Subcutaneous abdominal adipose tissue (tissue), 5 donors: ENCODE measurements at regions not wholly inside any gene's neighbourhood (a gene's known extent, or its start where the extent isn't known, plus 50 kb on each side); places are given as distances from the start of the nearest gene placed in this dataset.
"Not testable (repeated sequence)": the region's sequence is repeated elsewhere in the genome, so short reads cannot be mapped to it uniquely, and the experiment has no call there.

Source experiments
- H3K27ac ChIP-seq: one replicate; pipeline ENCODE4 v1.7.0; 2013; ENCODE audit warnings: low read depth, mild to moderate bottlenecking, inconsistent platforms, low read length, moderate library complexity
- H3K27me3 ChIP-seq, 5 donors: one replicate each; pipeline ENCODE4 v1.7.0; 2013; ENCODE audit warnings: low read length in 5 of 5, inconsistent platforms in 1 of 5; ENCODE audit not compliant: control insufficient read depth in 5 of 5, insufficient read depth in 4 of 5
- H3K36me3 ChIP-seq, 5 donors: one replicate each; pipeline ENCODE4 v1.7.0; 2013; ENCODE audit warnings: low read length in 5 of 5; ENCODE audit not compliant: control insufficient read depth in 5 of 5, insufficient read depth in 5 of 5
- H3K4me1 ChIP-seq, 5 donors: one replicate each; pipeline ENCODE4 v1.7.0; 2013; ENCODE audit warnings: low read length in 5 of 5, mild to moderate bottlenecking in 3 of 5, moderate library complexity in 1 of 5; ENCODE audit not compliant: control insufficient read depth in 5 of 5, insufficient read depth in 5 of 5
- H3K4me3 ChIP-seq, 5 donors: one replicate each; pipeline ENCODE4 v1.7.0; 2013; ENCODE audit warnings: low read length in 5 of 5, low read depth in 1 of 5
- H3K9ac ChIP-seq, 5 donors: one replicate each; pipeline ENCODE4 v1.7.0; 2013; ENCODE audit warnings: low read length in 5 of 5, mild to moderate bottlenecking in 4 of 5, moderate library complexity in 3 of 5
- H3K9me3 ChIP-seq, 5 donors: one replicate each; pipeline ENCODE4 v1.7.0; 2013; ENCODE audit warnings: low read length in 5 of 5; ENCODE audit not compliant: control insufficient read depth in 5 of 5
- donor health status: healthy.
- donor health status: healthy.
- donor health status: healthy.
- donor health status: healthy.
- donor health status: healthy.

DNA sequence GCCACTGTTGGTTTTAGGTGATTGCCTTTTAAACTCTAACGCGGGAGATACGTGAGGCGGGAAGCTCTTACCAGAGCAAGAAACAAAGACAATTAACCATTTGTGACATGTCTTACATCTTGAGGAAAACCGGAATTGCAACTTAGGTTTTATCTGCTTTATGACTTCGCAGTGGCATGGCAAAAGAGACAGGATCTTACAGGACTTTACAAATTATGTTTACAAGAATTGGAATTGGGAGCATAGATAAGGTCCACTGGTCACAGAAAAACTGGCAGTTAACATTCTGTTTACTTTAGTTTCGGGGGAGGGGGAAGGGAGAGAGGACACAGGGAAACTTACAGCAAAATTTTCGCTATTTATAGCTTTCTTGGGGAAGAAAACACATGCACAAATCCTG lies 1119.6 kb downstream of the ZPLD1 start:
- no peaks in the 10 kb centered on the region for H3K27me3 ChIP-seq
- H3K36me3 ChIP-seq, result no peaks in the 10 kb centered on the region
- no peaks in the 10 kb centered on the region for H3K4me1 ChIP-seq
- peaks cover 0 to 3% (median 0%) of the 10 kb centered on the region in 5 donors for H3K9me3 ChIP-seq
- no peak overlapping the region for H3K9ac ChIP-seq
- no peak overlapping the region for H3K27ac ChIP-seq
- H3K4me3 ChIP-seq, result no peak overlapping the region

DNA sequence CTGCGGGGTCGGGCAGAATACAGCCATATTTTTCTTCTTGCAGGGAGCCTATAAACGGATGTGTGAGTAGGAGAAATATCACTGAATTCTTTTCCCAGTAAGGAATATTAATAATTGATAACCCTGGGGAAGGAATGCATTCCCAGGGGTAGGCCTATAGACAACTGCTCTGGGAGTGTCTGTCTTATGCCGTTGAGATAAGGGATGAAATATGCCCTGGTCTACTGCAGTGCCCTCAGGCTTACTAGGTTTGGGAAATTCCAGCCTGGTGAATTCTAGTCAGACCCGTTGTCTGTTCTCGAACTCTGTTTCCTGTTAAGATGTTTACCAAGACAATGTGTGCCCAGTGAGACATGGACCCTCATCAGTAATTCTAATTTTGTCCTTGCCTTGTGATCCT lies 1129.3 kb downstream of the ZPLD1 start:
- not testable (repeated sequence) for H3K36me3 ChIP-seq, H3K27ac ChIP-seq, H3K4me3 ChIP-seq, H3K4me1 ChIP-seq, H3K27me3 ChIP-seq, H3K9me3 ChIP-seq, H3K9ac ChIP-seq

DNA sequence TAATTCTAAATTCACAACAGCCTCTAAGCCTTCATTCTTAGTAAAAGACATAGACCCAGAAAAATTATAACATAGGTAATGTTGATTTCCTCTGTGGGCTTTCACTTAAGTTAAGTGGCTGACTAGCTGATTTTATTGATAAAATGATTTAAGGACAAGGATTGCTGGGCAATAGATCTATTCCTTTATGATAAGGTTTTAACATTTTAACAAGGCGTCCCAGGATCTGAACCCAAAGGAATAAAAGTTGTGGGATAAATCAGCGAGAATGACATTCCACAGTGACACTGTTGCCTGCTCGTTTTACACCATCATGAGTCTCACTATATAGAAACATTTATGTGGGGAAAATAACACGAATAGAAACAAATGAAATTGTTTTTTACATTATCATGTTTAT lies 1151.0 kb downstream of the ZPLD1 start:
- H3K9ac ChIP-seq, result no peak overlapping the region
- H3K4me3 ChIP-seq, result no peak overlapping the region
- no peak overlapping the region for H3K27ac ChIP-seq
- H3K9me3 ChIP-seq, result no peaks in the 10 kb centered on the region
- no peaks in the 10 kb centered on the region for H3K27me3 ChIP-seq
- no peaks in the 10 kb centered on the region for H3K36me3 ChIP-seq
- no peaks in the 10 kb centered on the region for H3K4me1 ChIP-seq

DNA sequence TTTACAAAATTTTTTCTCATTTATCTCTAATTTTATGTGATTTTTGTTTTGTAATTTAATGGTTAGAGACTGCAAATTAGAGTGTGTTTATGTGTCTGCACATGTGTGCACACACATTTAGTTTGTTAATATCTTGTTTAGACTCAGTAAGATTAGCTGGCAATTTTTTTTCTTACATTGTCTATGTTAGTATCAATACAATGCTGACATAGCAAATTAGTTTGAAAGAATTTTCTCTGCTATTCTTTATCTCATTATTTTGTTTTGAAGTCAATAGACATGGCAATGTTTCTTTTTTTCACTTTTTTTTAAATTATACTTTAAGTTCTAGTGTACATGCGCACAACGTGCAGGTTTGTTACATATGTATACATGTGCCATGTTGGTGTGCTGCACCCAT lies 1155.0 kb downstream of the ZPLD1 start:
- Histone ChIP-seq H3K4me1 (no peaks in the 10 kb centered on the region), H3K9ac (no peak overlapping the region), H3K4me3 (no peak overlapping the region), H3K27ac (no peak overlapping the region), H3K27me3 (no peaks in the 10 kb centered on the region), H3K36me3 (no peaks in the 10 kb centered on the region), H3K9me3 (no peaks in the 10 kb centered on the region)

DNA sequence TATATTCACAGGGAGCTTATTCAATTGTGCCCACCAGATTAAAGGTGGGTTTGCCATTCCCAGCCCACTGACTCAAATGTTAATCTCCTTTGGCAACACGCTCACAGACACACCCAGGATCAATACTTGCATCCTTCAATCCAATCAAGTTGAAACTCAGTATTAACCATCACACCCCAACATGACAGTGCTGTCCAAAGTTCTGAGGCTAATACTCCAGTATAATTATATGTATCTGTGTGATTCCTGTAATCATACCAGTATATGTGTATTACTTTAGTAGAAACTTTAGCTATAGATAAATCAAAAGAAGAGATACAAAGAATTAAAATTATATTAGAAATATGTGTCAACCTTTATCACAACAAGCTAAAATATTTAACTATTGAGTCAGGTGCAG lies 1166.0 kb downstream of the ZPLD1 start:
- H3K4me1 ChIP-seq, result no peaks in the 10 kb centered on the region
- no peaks in the 10 kb centered on the region for H3K36me3 ChIP-seq
- H3K4me3 ChIP-seq, result no peak overlapping the region
- no peak overlapping the region for H3K9ac ChIP-seq
- no peak overlapping the region for H3K27ac ChIP-seq
- no peaks in the 10 kb centered on the region for H3K27me3 ChIP-seq
- H3K9me3 ChIP-seq, result peaks cover 0 to 7% (median 0%) of the 10 kb centered on the region in 5 donors

DNA sequence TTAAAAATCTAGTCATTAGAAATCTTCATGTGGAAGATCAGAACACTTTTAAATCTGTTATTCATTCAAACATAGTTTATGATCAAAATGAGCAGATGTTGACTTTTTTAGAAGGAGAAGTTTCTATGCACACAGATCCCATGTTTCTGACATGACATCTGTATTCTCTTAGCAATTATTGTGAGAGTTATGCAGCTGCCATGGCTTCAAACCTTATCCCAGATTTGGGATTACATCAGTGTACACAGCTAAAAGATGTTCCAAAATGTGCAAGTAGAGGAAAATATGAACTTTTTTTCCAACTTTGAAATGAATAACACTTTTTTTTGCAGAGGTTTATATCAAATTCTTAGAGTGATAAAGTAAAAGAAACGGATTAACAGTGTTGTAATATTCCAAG lies 1166.9 kb downstream of the ZPLD1 start:
- H3K9me3 ChIP-seq, result peaks cover 0 to 7% (median 0%) of the 10 kb centered on the region in 5 donors
- H3K36me3 ChIP-seq, result no peaks in the 10 kb centered on the region
- no peak overlapping the region for H3K4me3 ChIP-seq
- H3K9ac ChIP-seq, result no peak overlapping the region
- no peak overlapping the region for H3K27ac ChIP-seq
- H3K4me1 ChIP-seq, result no peaks in the 10 kb centered on the region
- H3K27me3 ChIP-seq, result no peaks in the 10 kb centered on the region

DNA sequence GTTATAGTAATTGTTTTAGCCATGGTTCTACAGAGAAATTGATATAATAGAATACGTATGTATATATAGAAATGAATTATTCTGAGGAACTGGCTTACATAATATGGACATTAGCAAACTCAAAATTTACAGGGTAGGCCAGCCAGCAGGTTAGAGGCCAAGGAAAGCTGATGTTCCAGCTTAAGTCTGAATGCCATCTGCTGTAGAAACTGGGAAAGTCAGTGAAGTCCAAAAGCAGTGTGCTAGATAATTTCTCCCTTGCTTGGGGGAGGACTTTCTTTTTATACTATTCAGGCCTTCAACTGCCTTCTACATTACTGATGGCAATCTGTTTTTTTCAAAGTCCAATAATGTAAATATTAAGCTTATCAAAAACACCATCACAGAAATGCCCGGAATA lies 1174.7 kb downstream of the ZPLD1 start:
- no peaks in the 10 kb centered on the region for H3K36me3 ChIP-seq
- no peaks in the 10 kb centered on the region for H3K27me3 ChIP-seq
- H3K9ac ChIP-seq, result no peak overlapping the region
- no peaks in the 10 kb centered on the region for H3K9me3 ChIP-seq
- no peaks in the 10 kb centered on the region for H3K4me1 ChIP-seq
- H3K27ac ChIP-seq, result no peak overlapping the region
- H3K4me3 ChIP-seq, result no peak overlapping the region

DNA sequence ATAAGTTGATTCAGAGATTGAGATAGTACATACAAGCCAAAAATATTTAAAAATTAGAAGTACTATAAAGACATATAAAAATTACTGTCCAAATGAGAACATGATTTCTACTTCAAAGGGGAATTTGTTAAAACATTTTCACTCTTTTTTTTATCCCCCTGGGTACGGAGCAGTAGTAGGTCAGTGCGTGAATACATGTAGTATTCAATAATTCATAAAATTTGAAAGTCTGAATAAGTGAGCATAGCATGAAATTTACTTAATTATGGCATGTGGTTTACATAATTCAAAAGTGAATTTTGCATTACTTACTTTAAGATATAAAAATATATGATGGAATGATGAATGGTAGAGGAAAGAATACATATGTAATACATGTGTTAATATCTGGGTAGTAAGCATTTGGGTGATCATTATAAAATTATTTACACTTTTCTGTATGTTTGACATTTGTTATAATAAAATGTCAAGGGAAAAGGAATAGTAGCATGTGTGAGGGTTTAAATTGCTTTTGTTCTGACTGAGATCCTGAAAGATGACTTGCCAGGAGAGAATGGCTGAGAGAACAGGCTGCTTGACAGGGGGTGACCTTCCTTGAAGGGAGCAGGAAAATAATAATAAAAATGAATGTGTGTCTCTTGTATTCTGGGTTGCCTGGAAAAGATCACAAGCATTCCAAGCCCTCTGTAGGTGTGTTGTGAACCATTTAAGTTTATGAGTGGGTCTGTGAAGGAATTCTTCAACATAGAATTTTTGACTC lies 1178.8 kb downstream of the ZPLD1 start:
- Histone ChIP-seq H3K4me1 (no peaks in the 10 kb centered on the region), H3K9ac (no peak overlapping the region), H3K9me3 (no peaks in the 10 kb centered on the region), H3K4me3 (no peak overlapping the region), H3K36me3 (no peaks in the 10 kb centered on the region), H3K27me3 (no peaks in the 10 kb centered on the region), H3K27ac (no peak overlapping the region)

DNA sequence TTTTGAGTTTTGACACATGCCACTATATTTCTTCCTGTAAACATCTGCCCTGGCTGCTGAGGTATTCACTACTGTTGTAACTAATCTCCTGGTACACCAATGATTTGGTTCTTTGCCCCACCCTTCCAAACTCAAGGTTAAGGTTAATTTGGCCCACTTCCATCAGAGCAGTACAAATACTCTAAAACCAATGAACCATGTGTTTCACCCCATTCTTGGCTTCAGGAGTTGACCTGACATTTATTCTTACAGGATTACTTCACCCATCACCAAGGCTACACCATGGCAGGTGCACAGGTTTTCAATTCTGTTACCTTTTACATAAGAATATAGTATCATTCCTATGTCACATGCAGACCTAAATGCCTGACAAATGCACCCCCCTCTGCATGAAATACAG lies 1179.9 kb downstream of the ZPLD1 start:
- Histone ChIP-seq H3K4me1 (no peaks in the 10 kb centered on the region), H3K9ac (no peak overlapping the region), H3K4me3 (no peak overlapping the region), H3K27me3 (no peaks in the 10 kb centered on the region), H3K36me3 (no peaks in the 10 kb centered on the region), H3K9me3 (peaks cover 0 to 3% (median 0%) of the 10 kb centered on the region in 5 donors), H3K27ac (no peak overlapping the region)

DNA sequence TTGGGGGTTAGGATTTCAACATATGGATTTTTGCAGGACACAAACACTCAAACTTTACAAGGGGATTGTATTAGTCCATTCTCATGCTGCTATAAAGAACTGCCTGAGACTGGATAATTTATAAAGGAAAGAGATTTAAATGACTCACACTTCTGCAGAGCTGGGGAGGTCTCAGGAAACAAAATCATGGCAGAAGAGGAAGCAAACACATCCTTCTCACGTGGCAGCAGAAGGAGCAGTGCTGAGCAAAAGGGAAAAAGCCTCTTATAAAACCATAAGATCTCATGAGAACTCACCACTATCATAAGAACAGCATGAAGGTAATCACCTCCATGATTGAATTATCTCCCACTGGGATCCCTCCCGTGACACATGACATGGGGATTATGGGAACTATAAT lies 1183.1 kb downstream of the ZPLD1 start:
- Histone ChIP-seq H3K4me3 (no peak overlapping the region), H3K27ac (no peak overlapping the region), H3K27me3 (no peaks in the 10 kb centered on the region), H3K36me3 (no peaks in the 10 kb centered on the region), H3K9ac (no peak overlapping the region), H3K4me1 (no peaks in the 10 kb centered on the region), H3K9me3 (peaks cover 0 to 3% (median 0%) of the 10 kb centered on the region in 5 donors)
